GM19043 (cell line): ENCODE measurements at regions not wholly inside any gene's neighbourhood (a gene's known extent, or its start where the extent isn't known, plus 50 kb on each side); places are given as distances from the start of the nearest gene placed in this dataset.

ENCODE experiments used
- ATAC-seq: cut with Tn5 transposase; IDR thresholded peaks from one replicate; pipeline ENCODE4 v1.9.1; 2021; ENCODE audit warnings: low read depth; ENCODE audit not compliant: unreplicated experiment

DNA sequence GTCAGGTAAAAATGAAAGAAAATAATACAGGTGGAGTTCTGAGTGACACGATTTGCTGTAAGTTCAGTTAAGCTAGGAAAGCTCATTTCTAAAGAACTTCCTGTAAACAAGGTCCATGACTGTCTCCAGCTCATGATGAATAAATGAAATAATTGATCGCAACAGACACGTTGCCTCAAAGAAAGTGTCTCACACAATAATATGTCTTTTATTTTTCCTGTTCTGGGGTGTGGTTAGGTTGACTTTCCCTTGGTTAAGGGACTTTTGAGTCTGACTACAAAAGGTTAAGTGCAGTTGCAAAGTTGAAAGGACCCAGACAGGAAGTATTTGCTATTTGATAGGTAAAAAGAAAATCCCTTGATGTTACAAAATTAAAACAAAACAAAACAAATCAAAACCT lies 304.2 kb upstream of the PRDM1 start:
- ATAC-seq, result no peak

DNA sequence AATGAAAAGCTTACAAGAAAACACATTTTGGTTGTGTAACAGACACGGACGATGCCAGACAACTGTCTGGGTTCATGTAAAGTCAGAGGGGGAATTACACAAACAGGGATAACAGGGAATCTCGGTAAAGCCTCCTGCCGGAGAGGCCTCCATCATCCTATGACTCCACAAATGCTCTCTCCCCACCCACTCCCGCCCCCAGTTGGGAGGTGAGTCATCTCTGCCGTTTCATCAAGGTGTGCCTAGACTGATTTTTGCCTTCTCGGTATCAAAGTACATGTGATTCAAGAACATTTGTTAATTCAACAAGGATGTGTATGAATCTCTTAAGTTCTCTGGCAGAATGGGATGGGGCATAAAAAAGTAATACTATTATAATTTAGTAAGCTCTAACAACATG lies 304.9 kb upstream of the PRDM1 start:
- no peak for ATAC-seq

DNA sequence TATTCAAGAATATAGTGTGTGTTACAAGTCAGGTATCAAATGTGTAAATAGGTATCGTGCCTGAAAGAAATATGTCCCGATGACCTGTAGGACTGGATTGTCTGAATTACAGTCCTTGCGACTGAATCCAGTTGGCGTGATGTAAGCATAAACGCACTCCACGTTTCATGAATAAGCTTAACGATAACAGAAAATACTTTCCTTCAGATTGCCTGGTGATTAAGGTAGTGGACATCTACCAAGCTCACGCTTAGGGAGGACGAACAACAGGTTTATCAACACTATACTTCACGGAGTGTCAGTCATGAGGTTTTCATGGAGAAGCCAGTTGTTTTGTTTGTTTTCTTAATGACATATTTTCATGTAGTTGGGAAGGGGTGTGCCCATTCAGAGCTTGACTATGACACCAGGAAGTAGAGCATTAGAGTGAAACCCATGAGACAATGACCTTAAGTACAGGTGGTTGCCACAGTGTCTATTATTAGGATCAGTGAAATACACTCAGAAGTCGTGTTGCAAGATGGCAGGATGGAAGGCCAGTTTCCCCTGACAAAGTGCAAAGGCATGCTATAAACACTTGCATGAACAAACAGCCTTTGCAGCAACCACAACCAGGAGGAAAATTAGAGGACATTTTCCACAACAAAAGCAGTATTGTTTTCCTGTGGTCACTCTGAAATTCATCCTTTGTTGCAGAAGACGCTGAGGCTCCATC lies 305.8 kb upstream of the PRDM1 start:
- no peak for ATAC-seq

GRCh38 chr6:105779110-105779509 lies 307.0 kb upstream of the PRDM1 start:
- ATAC-seq, result no peak

DNA sequence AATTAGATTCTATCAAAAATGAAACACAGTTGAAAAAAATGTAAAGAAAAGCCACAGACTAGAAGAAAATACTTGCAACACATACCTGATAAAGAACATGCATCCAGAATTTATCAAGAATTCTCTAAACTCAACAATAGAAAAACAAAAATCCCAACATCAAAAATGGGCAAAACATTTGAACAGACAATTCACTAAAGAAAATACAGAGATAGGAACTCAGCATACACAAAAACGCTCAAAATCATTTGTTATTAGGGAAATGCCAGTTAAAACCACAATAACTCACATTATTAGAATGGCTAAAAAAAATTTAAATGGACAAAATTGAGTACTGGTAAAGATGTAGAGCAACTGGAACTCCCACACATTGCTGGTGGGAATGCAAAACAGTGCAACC lies 311.0 kb upstream of the PRDM1 start:
- no peak for ATAC-seq

- ATAC-seq, result peak; percentile 90
Measured at GRCh38 chr6:105774247-105774646, 311.9 kb upstream of the PRDM1 start.

DNA sequence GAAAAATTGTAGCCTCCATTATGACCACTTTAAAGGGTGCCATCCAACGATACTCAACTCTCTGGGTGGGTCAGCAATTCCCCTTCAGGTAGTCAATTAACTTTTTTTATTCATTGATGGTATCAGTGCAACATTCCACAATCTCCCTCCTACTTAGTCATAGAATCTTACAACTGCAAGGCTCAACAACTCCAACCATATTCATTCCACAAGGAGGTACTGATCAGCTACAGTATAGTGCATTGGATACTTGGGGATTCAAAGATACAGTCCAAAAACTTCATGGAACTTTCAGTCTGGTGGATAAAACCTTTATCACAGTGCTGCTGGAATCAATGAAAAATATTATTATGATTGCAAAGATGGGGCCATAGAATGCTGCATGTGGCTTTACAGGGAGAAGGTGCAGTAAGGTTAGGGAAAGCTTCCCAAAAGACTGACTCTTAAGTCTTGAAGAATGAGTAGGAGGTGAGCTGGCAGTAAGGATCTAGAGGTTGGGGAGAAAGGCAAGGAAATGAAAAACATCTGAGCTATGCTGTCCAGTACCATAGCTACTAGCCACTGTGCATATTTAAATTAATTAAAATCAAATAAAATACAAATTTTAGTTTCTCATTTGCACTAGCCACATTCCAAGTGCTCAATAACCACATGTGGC lies 314.7 kb upstream of the PRDM1 start:
- no peak for ATAC-seq

DNA sequence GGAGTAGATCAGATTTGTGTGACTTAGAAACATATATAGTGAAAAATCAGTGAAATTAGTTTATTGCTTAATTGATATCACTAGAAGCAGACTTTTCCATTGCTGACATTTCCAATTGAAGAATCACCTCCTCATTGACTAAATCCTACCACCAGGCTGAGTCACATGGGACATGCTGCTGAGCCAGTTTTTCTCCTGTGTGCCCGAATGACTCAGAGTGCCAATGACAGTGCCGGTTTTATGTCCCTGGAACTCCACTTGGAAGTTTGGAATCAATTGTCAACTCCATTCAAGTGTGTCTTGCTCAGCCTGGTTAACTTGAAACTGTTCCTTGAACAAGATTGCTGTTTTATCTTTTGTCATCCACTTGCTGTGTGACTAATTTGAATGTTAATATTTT lies 316.1 kb upstream of the PRDM1 start:
- no peak for ATAC-seq

DNA sequence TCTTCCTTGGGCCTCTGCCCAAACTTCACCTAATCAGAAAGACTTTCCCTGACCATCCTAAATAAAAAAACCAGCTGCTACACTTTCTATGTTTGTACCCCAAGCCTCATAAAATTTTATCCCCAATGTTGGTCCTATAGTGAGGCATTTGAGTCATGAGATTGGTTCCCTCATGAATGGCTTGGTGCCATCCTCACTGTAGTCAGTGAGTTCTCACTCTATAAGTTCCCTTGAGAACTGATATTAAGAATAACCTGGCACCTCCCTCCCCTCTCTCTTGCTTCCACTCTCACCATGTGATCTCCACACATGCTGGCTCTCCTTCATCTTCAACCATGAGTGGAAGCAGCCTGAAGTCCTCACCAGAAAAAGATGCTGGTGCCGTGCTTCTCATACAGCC lies 316.9 kb upstream of the PRDM1 start:
- ATAC-seq, result no peak

- no peak for ATAC-seq
Measured at GRCh38 chr6:105767541-105767940, 318.6 kb upstream of the PRDM1 start.

GRCh38 chr6:105765239-105765638 lies 320.9 kb upstream of the PRDM1 start:
- ATAC-seq, result no peak

GRCh38 chr6:105764315-105764714 lies 321.8 kb upstream of the PRDM1 start:
- ATAC-seq, result no peak

DNA sequence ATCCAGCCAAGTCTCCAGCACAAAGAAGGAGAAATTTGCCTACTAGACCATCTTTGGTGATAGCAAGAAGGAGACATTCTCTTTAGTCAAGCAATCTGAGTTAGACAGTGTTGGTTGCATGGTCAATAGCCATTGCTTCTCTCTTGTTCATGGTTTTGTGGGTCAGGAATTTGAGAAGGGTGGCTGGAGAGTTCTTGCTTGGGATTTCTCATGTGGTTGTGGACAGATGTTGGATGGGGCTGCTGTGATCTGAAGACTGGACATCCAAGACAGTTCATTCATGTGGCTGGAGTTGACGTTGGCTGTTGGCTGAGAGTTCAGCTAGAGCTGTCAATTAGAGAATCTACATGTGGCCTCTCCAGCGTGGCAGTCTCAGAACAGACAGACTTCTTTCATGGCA lies 322.3 kb upstream of the PRDM1 start:
- no peak for ATAC-seq

DNA sequence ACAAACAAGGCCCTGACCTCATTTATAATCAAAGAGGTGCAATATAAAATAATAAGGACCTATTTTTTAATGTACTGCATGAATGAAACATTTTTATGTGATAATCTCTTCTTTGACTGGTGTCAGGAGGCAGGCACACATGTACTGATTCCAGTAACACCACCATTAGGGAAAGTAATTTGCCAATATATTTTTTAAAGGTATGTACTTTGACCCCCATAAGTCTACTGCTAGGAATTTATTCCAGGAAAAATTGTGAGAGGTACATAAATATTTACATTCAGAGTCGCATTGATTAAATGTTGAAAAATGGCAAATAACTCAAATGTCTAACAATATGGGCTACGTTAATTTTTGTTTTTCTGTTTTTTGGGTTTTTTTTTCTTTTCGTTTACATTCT lies 325.4 kb upstream of the PRDM1 start:
- no peak for ATAC-seq

DNA sequence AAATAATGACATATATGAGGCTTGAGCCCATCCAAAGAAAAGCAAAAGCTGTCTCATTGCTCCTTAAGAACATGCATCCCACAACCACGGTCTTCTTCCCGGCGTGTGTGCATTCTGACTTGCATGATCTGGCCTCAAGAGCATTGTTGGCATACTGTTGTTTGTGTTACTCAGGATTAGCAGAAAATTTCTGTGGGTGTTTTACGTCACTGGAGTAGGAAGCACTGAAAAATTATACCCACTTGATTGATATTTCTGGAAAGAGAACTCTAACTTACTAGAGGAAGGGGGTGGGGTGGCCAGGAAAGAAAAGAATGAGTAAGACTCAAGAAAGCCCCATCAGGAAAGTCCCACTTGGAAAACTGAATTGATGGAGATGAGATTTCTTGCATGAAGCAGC lies 326.2 kb upstream of the PRDM1 start:
- ATAC-seq, result no peak

- ATAC-seq, result no peak
Measured at GRCh38 chr6:105759015-105759414, 327.1 kb upstream of the PRDM1 start.

DNA sequence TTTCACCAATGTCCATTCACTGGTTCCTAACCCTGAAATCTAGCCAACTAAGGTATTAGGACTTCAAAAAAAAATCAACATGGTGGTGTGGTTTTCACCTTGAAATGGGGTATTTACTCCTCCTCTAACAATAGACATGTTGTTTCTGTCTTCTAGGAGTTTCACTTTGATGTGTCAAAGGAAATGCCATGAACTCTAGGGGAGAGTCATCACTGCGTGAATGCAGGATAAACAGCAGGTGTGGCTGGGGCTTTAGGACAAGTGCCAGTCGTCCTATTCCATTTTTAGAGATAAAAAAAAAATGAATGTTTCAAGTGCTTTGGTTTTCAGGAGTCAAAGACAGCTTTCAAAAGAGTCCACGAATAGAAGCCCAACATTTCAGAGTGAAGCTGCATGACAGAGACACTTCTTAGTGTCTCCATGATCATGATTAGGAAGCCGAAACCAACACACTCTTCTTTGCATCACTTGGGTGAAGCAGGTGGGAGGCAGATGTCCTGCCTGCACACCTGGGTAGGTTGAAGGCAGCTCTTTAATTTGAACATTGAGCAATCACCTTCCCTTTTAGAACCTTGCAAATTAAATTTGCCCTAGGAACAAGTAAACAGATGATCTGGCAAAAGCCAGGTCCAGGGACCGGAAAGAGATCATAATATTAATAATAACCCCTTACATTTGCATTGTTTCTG lies 328.5 kb upstream of the PRDM1 start:
- peak; percentile 90 for ATAC-seq

GRCh38 chr6:105755885-105756284 lies 330.3 kb upstream of the PRDM1 start:
- no peak for ATAC-seq

DNA sequence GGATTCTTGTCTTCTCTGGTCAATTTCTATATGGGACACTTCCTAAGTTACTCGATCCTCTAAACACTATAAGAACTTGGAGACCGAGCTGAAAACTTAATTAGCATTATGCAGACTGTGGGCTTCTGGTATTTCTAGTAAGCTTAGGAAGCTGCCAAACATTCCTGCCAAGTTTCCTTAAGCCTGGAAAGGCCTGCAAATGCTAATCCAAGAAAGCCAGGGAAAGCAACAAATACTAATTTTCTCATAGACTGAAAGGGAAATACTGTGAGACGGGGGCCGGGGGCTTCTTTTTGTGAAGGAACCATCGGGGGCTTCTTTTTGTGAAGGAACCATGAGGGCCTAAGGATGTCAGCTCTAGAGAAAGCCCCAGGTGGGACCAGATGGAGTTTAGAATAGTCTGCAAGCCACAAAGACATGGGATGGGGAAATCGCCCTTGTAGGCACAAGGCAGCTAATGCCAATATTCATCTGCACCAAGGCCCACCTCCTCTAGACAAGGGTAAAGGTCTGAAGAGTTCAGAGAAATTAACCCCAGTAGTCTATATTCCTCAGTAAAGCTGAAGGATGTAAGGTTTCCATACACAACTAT lies 332.4 kb upstream of the PRDM1 start:
- ATAC-seq, result no peak

GRCh38 chr6:105753207-105753606 lies 332.9 kb upstream of the PRDM1 start:
- ATAC-seq, result no peak

DNA sequence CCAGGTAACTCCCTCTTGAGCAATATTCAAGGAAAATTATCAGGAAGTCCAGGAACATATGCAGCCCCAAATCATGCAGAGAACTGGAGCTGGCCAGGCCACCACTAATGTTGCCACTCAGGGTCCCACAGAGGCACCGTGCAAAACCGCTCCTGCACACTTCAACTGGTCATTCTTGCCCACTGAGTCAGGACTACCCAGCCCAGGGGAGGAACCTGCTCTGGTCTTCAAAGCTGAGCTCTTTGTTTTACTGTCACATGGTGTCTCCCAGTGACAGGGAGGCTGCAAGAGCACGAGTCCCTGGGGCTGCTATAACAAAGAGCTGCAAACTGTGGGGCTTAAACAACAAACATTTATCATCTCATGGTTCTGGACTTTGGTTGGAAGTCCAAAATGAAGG lies 336.0 kb upstream of the PRDM1 start:
- ATAC-seq, result no peak
